Right lobe of liver (tissue), 6 donors: ENCODE measurements at regions not wholly inside any gene's neighbourhood (a gene's known extent, or its start where the extent isn't known, plus 50 kb on each side); places are given as distances from the start of the nearest gene placed in this dataset.
"Not testable (repeated sequence)": the region's sequence is repeated elsewhere in the genome, so short reads cannot be mapped to it uniquely, and the experiment has no call there.

ENCODE experiments used
- ATAC-seq, 4 donors: fragments of 200-7000 bp; cut with Tn5 transposase; one replicate each; pipeline ENCODE4 v1.9.1; 2020; ENCODE audit warnings: mild to moderate bottlenecking in 4 of 4, moderate library complexity in 4 of 4
- DNase-seq, 3 donors: peaks; one replicate each; pipeline ENCODE4 v3.0.0-alpha.2; 2020
- H3K27ac ChIP-seq, 3 donors: fragments of 200-600 bp; one replicate each; pipeline ENCODE4 v1.8.0; 2022
- H3K27me3 ChIP-seq, 2 donors: fragments of 200-600 bp; one replicate each; pipeline ENCODE4 v1.8.0; 2022
- H3K36me3 ChIP-seq, 4 donors: fragments of 200-600 bp; sonication (generic) in 1 of 4; one replicate each; pipeline versions ENCODE4 v1.5.1 to v1.8.0; 2017 to 2022; ENCODE audit warnings: control low read depth in 1 of 4
- H3K4me1 ChIP-seq, 4 donors: fragments of 200-600 bp; sonication (generic) in 1 of 4; one replicate each; pipeline versions ENCODE4 v1.5.1 to v1.8.0; 2017 to 2022; ENCODE audit warnings: control low read depth in 1 of 4
- H3K4me3 ChIP-seq, 3 donors: fragments of 200-600 bp; one replicate each; pipeline ENCODE4 v1.8.0; 2022
- H3K9me3 ChIP-seq, 4 donors: fragments of 200-600 bp; sonication (generic) in 1 of 4; one replicate each; pipeline versions ENCODE4 v1.5.1 to v1.8.0; 2017 to 2022; ENCODE audit warnings: control low read depth in 1 of 4
- CTCF ChIP-seq, 4 donors: fragments of 200-600 bp in 3 of 4; fragments of 450-650 bp in 1 of 4; IDR thresholded peaks; one replicate each; pipeline versions ENCODE4 v1.5.1 to v1.8.0; 2016 to 2022; ENCODE audit warnings: antibody characterized with exemption in 4 of 4, mild to moderate bottlenecking in 2 of 4
- POLR2A ChIP-seq: fragments of 450-650 bp; IDR thresholded peaks from one replicate; pipeline ENCODE4 v1.6.1; 2017; ENCODE audit warnings: antibody characterized with exemption, mild to moderate bottlenecking
- WGBS: methylation state at CpG from one replicate; pipeline ENCODE4 v1.1.6; 2018; ENCODE audit warnings: low coverage, low lambda C conversion rate; ENCODE audit not compliant: insufficient coverage; ENCODE audit errors: missing lambda C conversion rate; 5-methylcytosine and 5-hydroxymethylcytosine counted together
- intact Hi-C, 2 donors: fragments of 100-400 bp; cut with DNase I; formaldehyde crosslinking; loops; one replicate each; pipeline versions ENCODE4 v1.11.2 to v1.14.1; 2022
- donor health status: DM: no; HTN: yes; CAD: no.
- donor health status: DM: no; HTN: no; CAD: no.
- donor health status: DM: no; HTN: no; CAD: no.
- donor health status: DM: no; HTN: yes; CAD: no.
- donor health status: DM: no; HTN: yes; CAD: no.

GRCh38 chr16:16937576-16937975 lies 533.2 kb downstream of the XYLT1 start:
- intact Hi-C loops, result no loop called here
- TF ChIP-seq CTCF (IDR thresholded peaks at IDR 0.05) (no peak), POLR2A (no peak)
- no peaks in the 10 kb centered on the region for H3K4me1 ChIP-seq
- 46% methylated on average over 2 of the region's 2 CpGs for WGBS
- ATAC-seq (no peak), DNase-seq (no peak)
- no peaks in the 10 kb centered on the region for H3K9me3 ChIP-seq
- no peaks in the 10 kb centered on the region for H3K36me3 ChIP-seq
- no peaks in the 10 kb centered on the region for H3K27me3 ChIP-seq
- no peak overlapping the region for H3K27ac ChIP-seq
- no peak overlapping the region for H3K4me3 ChIP-seq

- WGBS, result 25% methylated on average over 4 of the region's 4 CpGs
- H3K4me1 ChIP-seq, result no peaks in the 10 kb centered on the region
- no peak overlapping the region for H3K27ac ChIP-seq
- no peaks in the 10 kb centered on the region for H3K36me3 ChIP-seq
- TF ChIP-seq CTCF (IDR thresholded peaks at IDR 0.05) (no peak), POLR2A (no peak)
- H3K4me3 ChIP-seq, result no peak overlapping the region
- no peaks in the 10 kb centered on the region for H3K27me3 ChIP-seq
- intact Hi-C loops, result no loop called here
- H3K9me3 ChIP-seq, result no peaks in the 10 kb centered on the region
- ATAC-seq (no peak), DNase-seq (no peak)
These were observed 532.8 kb downstream of the XYLT1 start for GRCh38 chr16:16938009-16938408.

- ATAC-seq, result no peak
- H3K9me3 ChIP-seq, result no peaks in the 10 kb centered on the region
- no peaks in the 10 kb centered on the region for H3K4me1 ChIP-seq
- 50% methylated on average over 3 of the region's 3 CpGs for WGBS
- TF ChIP-seq CTCF (IDR thresholded peaks at IDR 0.05), result no peak
- no peak for TF ChIP-seq POLR2A
- DNase-seq, result no peak
- H3K27me3 ChIP-seq, result no peaks in the 10 kb centered on the region
- H3K36me3 ChIP-seq, result no peaks in the 10 kb centered on the region
- no peak overlapping the region for H3K4me3 ChIP-seq
- intact Hi-C loops, result no loop called here
- H3K27ac ChIP-seq, result no peak overlapping the region
These were observed 531.8 kb downstream of the XYLT1 start for GRCh38 chr16:16938980-16939379.

- Histone ChIP-seq H3K27ac (no peak overlapping the region), H3K36me3 (no peaks in the 10 kb centered on the region), H3K27me3 (no peaks in the 10 kb centered on the region), H3K4me3 (no peak overlapping the region), H3K9me3 (no peaks in the 10 kb centered on the region), H3K4me1 (no peaks in the 10 kb centered on the region)
- 14% methylated on average over 7 of the region's 7 CpGs for WGBS
- intact Hi-C loops, result no loop called here
- no peak for DNase-seq
- no peak for ATAC-seq
- no peak for TF ChIP-seq CTCF (IDR thresholded peaks at IDR 0.05)
- no peak for TF ChIP-seq POLR2A
These were observed 530.4 kb downstream of the XYLT1 start for GRCh38 chr16:16940351-16940750.

GRCh38 chr16:16942849-16943248 lies 527.9 kb downstream of the XYLT1 start:
- DNase-seq, H3K4me1 ChIP-seq, H3K9me3 ChIP-seq, H3K27ac ChIP-seq, intact Hi-C loops, ATAC-seq, H3K4me3 ChIP-seq, H3K27me3 ChIP-seq, H3K36me3 ChIP-seq: not testable (repeated sequence)
- 40% methylated on average over 5 of the region's 6 CpGs for WGBS
